GM23338 (cell line): ENCODE measurements at regions not wholly inside any gene's neighbourhood (a gene's known extent, or its start where the extent isn't known, plus 50 kb on each side); places are given as distances from the start of the nearest gene placed in this dataset.

Experiments used
- ATAC-seq: fragments of 200-7000 bp; cut with Tn5 transposase; 3 replicates; pipeline ENCODE4 v1.9.1; 2020
- DNase-seq: peaks from one replicate; pipeline ENCODE4 v3.0.0-alpha.2; 2015; ENCODE audit warnings: low spot score
- H2AFZ ChIP-seq: fragments of 200-600 bp; sonication (generic); 2 replicates; pipeline ENCODE4 v1.8.0; 2016; ENCODE audit warnings: antibody characterized with exemption, mild to moderate bottlenecking, moderate library complexity
- H3F3A ChIP-seq: fragments of 200-600 bp; sonication (generic); replicated peaks from 2 replicates; pipeline ENCODE4 v1.8.0; 2017; ENCODE audit warnings: antibody characterized with exemption, mixed run types, low read depth
- H3K27ac ChIP-seq: fragments of 200-600 bp; sonication (generic); 2 replicates; pipeline ENCODE4 v1.6.1; 2016; ENCODE audit warnings: low read depth
- H3K27me3 ChIP-seq: fragments of 200-600 bp; sonication (generic); 2 replicates; pipeline ENCODE4 v1.8.0; 2016; ENCODE audit warnings: mild to moderate bottlenecking, mixed run types, moderate library complexity; ENCODE audit not compliant: insufficient read depth
- H3K36me3 ChIP-seq: fragments of 200-600 bp; sonication (generic); 2 replicates; pipeline ENCODE4 v1.8.0; 2016; ENCODE audit warnings: mild to moderate bottlenecking; ENCODE audit not compliant: insufficient read depth
- H3K4me1 ChIP-seq: fragments of 200-600 bp; sonication (generic); 2 replicates; pipeline ENCODE4 v1.8.0; 2016; ENCODE audit warnings: mild to moderate bottlenecking, moderate library complexity; ENCODE audit not compliant: insufficient read depth
- H3K4me2 ChIP-seq: fragments of 200-600 bp; sonication (generic); 2 replicates; pipeline ENCODE4 v1.7.1; 2017; ENCODE audit warnings: mixed run types
- H3K4me3 ChIP-seq: fragments of 200-600 bp; sonication (generic); 2 replicates; pipeline ENCODE4 v1.6.1; 2016; ENCODE audit warnings: mixed run types
- H3K79me2 ChIP-seq: fragments of 200-600 bp; sonication (generic); replicated peaks from 2 replicates; pipeline ENCODE4 v1.8.0; 2017; ENCODE audit warnings: mild to moderate bottlenecking; ENCODE audit not compliant: insufficient read depth
- H3K9me2 ChIP-seq: fragments of 200-600 bp; sonication (generic); 2 replicates; pipeline ENCODE4 v1.8.0; 2017; ENCODE audit not compliant: insufficient read depth
- H4K20me1 ChIP-seq: fragments of 200-600 bp; sonication (generic); replicated peaks from 2 replicates; pipeline ENCODE4 v1.8.0; 2017; ENCODE audit warnings: mild to moderate bottlenecking; ENCODE audit not compliant: insufficient read depth
- H3K27ac Mint-ChIP-seq: 2 replicates; pipeline ENCODE4 v1.8.0; 2020; ENCODE audit warnings: inconsistent platforms, mild to moderate bottlenecking, moderate library complexity, mixed read lengths
- H3K27me3 Mint-ChIP-seq: 3 replicates; pipeline ENCODE4 v1.8.0; 2022; ENCODE audit warnings: low read depth, mild to moderate bottlenecking, moderate library complexity, mixed read lengths, inconsistent platforms; ENCODE audit not compliant: insufficient read depth, poor library complexity
- H3K36me3 Mint-ChIP-seq: 3 replicates; pipeline ENCODE4 v1.8.0; 2021; ENCODE audit warnings: low read depth, mild to moderate bottlenecking, inconsistent platforms, moderate library complexity, mixed read lengths
- H3K4me1 Mint-ChIP-seq: 3 replicates; pipeline ENCODE4 v1.8.0; 2020; ENCODE audit warnings: mild to moderate bottlenecking, inconsistent platforms, mixed read lengths
- H3K4me3 Mint-ChIP-seq: 3 replicates; pipeline ENCODE4 v1.8.0; 2021; ENCODE audit warnings: moderate library complexity, mild to moderate bottlenecking, inconsistent platforms, mixed read lengths
- H3K9me3 Mint-ChIP-seq: 3 replicates; pipeline ENCODE4 v1.8.0; 2020; ENCODE audit warnings: moderate library complexity, mild to moderate bottlenecking, inconsistent platforms, mixed read lengths
- CREB1 ChIP-seq: fragments of 250-450 bp; sonication (Bioruptor Pico); IDR thresholded peaks from 2 replicates; pipeline ENCODE4 v1.5.0; 2020; ENCODE audit warnings: low read depth, mild to moderate bottlenecking, moderate library complexity
- CTCF ChIP-seq, 2 experiments: fragments of 200-600 bp in 1 of 2; sonication (generic) in 1 of 2; conservative IDR thresholded peaks; 2 replicates each; pipeline versions ENCODE4 v1.5.1 to v1.6.1; 2016 to 2017; ENCODE audit warnings: antibody characterized with exemption in 2 of 2, low read depth in 2 of 2, mild to moderate bottlenecking in 2 of 2, moderate library complexity in 1 of 2
- EZH2 ChIP-seq: fragments of 200-600 bp; sonication (generic); IDR thresholded peaks from one replicate; pipeline ENCODE4 v1.8.0; 2017; ENCODE audit warnings: antibody characterized with exemption, mild to moderate bottlenecking, low read depth; ENCODE audit not compliant: unreplicated experiment
- EZH2phosphoT487 ChIP-seq: fragments of 200-600 bp; sonication (generic); IDR thresholded peaks from one replicate; pipeline ENCODE4 v1.8.1; 2018; ENCODE audit warnings: antibody characterized with exemption; ENCODE audit not compliant: unreplicated experiment
- JUNB ChIP-seq: IDR thresholded peaks from one replicate; pipeline ENCODE4 v1.6.1; 2016; ENCODE audit warnings: antibody characterized with exemption; ENCODE audit not compliant: unreplicated experiment
- NANOG ChIP-seq: IDR thresholded peaks from 2 replicates; pipeline ENCODE4 v1.6.1; 2016; ENCODE audit warnings: antibody characterized with exemption, borderline replicate concordance
- POLR2AphosphoS5 ChIP-seq: IDR thresholded peaks from 2 replicates; pipeline ENCODE4 v1.6.1; 2016; ENCODE audit warnings: antibody characterized with exemption, low read depth
- REST ChIP-seq: IDR thresholded peaks from one replicate; pipeline ENCODE4 v1.6.1; 2018; ENCODE audit warnings: antibody characterized with exemption; ENCODE audit not compliant: unreplicated experiment
- STAT1 ChIP-seq: IDR thresholded peaks from one replicate; pipeline ENCODE4 v1.6.1; 2016; ENCODE audit warnings: antibody characterized with exemption; ENCODE audit not compliant: unreplicated experiment
- ZNF114 ChIP-seq: fragments of 250-450 bp; sonication (Bioruptor Pico); IDR thresholded peaks from 2 replicates; pipeline ENCODE4 v1.5.0; 2020; ENCODE audit warnings: mild to moderate bottlenecking, moderate library complexity
- ZNF331 ChIP-seq: fragments of 250-450 bp; sonication (Bioruptor Pico); IDR thresholded peaks from 2 replicates; pipeline ENCODE4 v1.5.0; 2020; ENCODE audit warnings: low read depth, mild to moderate bottlenecking, moderate library complexity
- ZNF462 ChIP-seq: fragments of 250-450 bp; sonication (Bioruptor Pico); IDR thresholded peaks from 2 replicates; pipeline ENCODE4 v1.5.0; 2020; ENCODE audit warnings: mild to moderate bottlenecking, moderate library complexity
- TF ChIP-seq, protein P1 (sequence below): IDR thresholded peaks from 2 replicates; pipeline ENCODE4 v1.6.1; 2016; ENCODE audit warnings: antibody characterized with exemption

DNA sequence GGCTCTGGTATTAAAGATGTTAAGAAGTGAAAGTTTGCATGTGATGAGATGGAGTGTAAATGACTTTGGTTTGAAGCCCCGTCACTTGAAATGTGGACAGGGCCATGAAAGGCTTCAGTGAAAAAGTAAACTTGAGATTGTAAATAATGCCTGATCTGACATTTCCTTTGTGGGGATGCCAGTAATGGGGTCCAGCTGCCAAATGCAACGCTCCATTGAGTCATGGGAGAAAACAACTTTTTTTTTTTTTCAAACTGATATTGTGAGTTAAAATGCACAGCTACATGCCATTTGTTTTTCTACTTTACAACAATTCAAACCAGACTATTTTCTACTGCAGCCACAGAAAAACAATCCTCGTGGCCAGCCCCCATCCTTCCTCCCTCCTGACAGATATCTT, 327.0 kb upstream of the TNC start:
- H3K9me3 Mint-ChIP-seq = no peaks in the 10 kb centered on the region
- TF ChIP-seq, protein P1, sequence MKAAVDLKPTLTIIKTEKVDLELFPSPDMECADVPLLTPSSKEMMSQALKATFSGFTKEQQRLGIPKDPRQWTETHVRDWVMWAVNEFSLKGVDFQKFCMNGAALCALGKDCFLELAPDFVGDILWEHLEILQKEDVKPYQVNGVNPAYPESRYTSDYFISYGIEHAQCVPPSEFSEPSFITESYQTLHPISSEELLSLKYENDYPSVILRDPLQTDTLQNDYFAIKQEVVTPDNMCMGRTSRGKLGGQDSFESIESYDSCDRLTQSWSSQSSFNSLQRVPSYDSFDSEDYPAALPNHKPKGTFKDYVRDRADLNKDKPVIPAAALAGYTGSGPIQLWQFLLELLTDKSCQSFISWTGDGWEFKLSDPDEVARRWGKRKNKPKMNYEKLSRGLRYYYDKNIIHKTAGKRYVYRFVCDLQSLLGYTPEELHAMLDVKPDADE = no peak
- no peak for TF ChIP-seq EZH2
- no peak for TF ChIP-seq CTCF (conservative IDR thresholded peaks at IDR 0.05; ENCODE audit: low read depth in 2 of 2)
- TF ChIP-seq REST = no peak
- no peak for TF ChIP-seq ZNF331
- no peak for TF ChIP-seq JUNB
- no peak for TF ChIP-seq NANOG
- no peak for TF ChIP-seq POLR2AphosphoS5
- no peak for TF ChIP-seq EZH2phosphoT487
- TF ChIP-seq CREB1 (CRISPR knock-in tag) = no peak
- no peak for TF ChIP-seq ZNF114 (CRISPR knock-in tag)
- no peak for TF ChIP-seq STAT1
- TF ChIP-seq ZNF462 (CRISPR knock-in tag) = no peak
- H3K27me3 Mint-ChIP-seq = peaks cover 2% of the 10 kb centered on the region
- no peak overlapping the region for H3K27ac Mint-ChIP-seq
- Histone ChIP-seq H3K79me2 (no peaks in the 10 kb centered on the region), H2AFZ (no peak overlapping the region), H3K4me1 (no peaks in the 10 kb centered on the region), H3K27ac (no peak overlapping the region), H3K9me2 (no peaks in the 10 kb centered on the region), H3F3A (no peaks in the 10 kb centered on the region), H3K4me2 (no peak overlapping the region), H3K4me3 (no peak overlapping the region), H3K27me3 (no peaks in the 10 kb centered on the region), H3K36me3 (no peaks in the 10 kb centered on the region), H4K20me1 (no peaks in the 10 kb centered on the region)
- ATAC-seq (no peak), DNase-seq (no peak)
- no peaks in the 10 kb centered on the region for H3K36me3 Mint-ChIP-seq
- H3K4me1 Mint-ChIP-seq = peaks cover 11% of the 10 kb centered on the region
- H3K4me3 Mint-ChIP-seq = no peak overlapping the region
